ENCODE measurements at regions not wholly inside any gene's neighbourhood (a gene's known extent, or its start where the extent isn't known, plus 50 kb on each side); places are given as distances from the start of the nearest gene placed in this dataset.
"Not testable (repeated sequence)": the region's sequence is repeated elsewhere in the genome, so short reads cannot be mapped to it uniquely, and the experiment has no call there.

GRCh38 chr9:134530724-134531123 is 110.9 kb upstream of the COL5A1 start:
- DNase-seq (ENCODE audit: low read depth, low spot score): no peak

- DNase-seq (ENCODE audit: low read depth, low spot score): no peak
Measured at GRCh38 chr9:134531220-134531970, 110.2 kb upstream of the COL5A1 start.

- DNase-seq (ENCODE audit: low read depth, low spot score): no peak
Measured at GRCh38 chr9:134532084-134532483, 109.5 kb upstream of the COL5A1 start.

- not testable (repeated sequence) for DNase-seq (ENCODE audit: low read depth, low spot score)
Measured at GRCh38 chr9:134532661-134533060, 108.9 kb upstream of the COL5A1 start.

GRCh38 chr9:134533850-134534588 is 107.6 kb upstream of the COL5A1 start:
- DNase-seq (ENCODE audit: low read depth, low spot score): no peak

GRCh38 chr9:134534661-134535080 is 106.9 kb upstream of the COL5A1 start:
- no peak for DNase-seq (ENCODE audit: low read depth, low spot score)

- no peak for DNase-seq (ENCODE audit: low read depth, low spot score)
Measured at GRCh38 chr9:134535171-134535570, 106.4 kb upstream of the COL5A1 start.

- DNase-seq (ENCODE audit: low read depth, low spot score): no peak
Measured at GRCh38 chr9:134536101-134536900, 105.3 kb upstream of the COL5A1 start.

- DNase-seq (ENCODE audit: low read depth, low spot score): no peak
Measured at GRCh38 chr9:134536931-134537330, 104.7 kb upstream of the COL5A1 start.

- no peak for DNase-seq (ENCODE audit: low read depth, low spot score)
Measured at GRCh38 chr9:134537951-134538641, 103.5 kb upstream of the COL5A1 start.

GRCh38 chr9:134538856-134539566 is 102.6 kb upstream of the COL5A1 start:
- no peak for DNase-seq (ENCODE audit: low read depth, low spot score)

- no peak for DNase-seq (ENCODE audit: low read depth, low spot score)
Measured at GRCh38 chr9:134539586-134540194, 101.9 kb upstream of the COL5A1 start.

- no peak for DNase-seq (ENCODE audit: low read depth, low spot score)
Measured at GRCh38 chr9:134540276-134541096, 101.1 kb upstream of the COL5A1 start.

- DNase-seq (ENCODE audit: low read depth, low spot score): no peak
Measured at GRCh38 chr9:134541097-134541747, 100.4 kb upstream of the COL5A1 start.

- peak; percentile 30 for DNase-seq (ENCODE audit: low read depth, low spot score)
Measured at GRCh38 chr9:134544388-134545214, 97.0 kb upstream of the COL5A1 start.

GRCh38 chr9:134545215-134545542 is 96.4 kb upstream of the COL5A1 start:
- DNase-seq (ENCODE audit: low read depth, low spot score): no peak

- DNase-seq (ENCODE audit: low read depth, low spot score): no peak
Measured at GRCh38 chr9:134545543-134546245, 95.9 kb upstream of the COL5A1 start.

- DNase-seq (ENCODE audit: low read depth, low spot score): no peak
Measured at GRCh38 chr9:134546246-134546731, 95.3 kb upstream of the COL5A1 start.
